ENCODE measurements at regions not wholly inside any gene's neighbourhood (a gene's known extent, or its start where the extent isn't known, plus 50 kb on each side); places are given as distances from the start of the nearest gene placed in this dataset.
"Not testable (repeated sequence)": the region's sequence is repeated elsewhere in the genome, so short reads cannot be mapped to it uniquely, and the experiment has no call there.

GRCh38 chr19:13652810-13653590, 111.3 kb upstream of the MRI1 start:
- ATAC-seq = no peak

DNA sequence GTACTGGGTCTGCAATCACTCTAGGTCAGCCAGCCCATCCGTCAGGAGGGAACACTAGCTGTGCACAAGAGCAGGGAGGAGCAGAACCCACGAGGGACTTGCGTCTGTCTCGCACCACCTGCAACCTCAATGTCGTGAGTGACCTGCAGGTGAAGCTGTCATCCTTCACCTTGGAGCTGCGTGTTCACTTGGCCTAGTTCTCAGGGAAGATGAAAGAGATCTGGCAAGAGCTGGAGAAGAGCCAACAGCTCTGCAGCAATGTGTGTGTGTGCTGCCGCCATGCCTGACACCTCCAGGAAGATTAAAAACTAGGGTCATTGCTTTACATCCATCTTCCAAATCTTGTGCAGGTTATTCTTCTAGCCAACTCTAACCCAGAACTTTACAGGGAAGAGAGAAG, 117.6 kb upstream of the MRI1 start:
- no peak for ATAC-seq

- no peak for ATAC-seq
Observed at GRCh38 chr19:13644645-13645044, 119.7 kb upstream of the MRI1 start.

DNA sequence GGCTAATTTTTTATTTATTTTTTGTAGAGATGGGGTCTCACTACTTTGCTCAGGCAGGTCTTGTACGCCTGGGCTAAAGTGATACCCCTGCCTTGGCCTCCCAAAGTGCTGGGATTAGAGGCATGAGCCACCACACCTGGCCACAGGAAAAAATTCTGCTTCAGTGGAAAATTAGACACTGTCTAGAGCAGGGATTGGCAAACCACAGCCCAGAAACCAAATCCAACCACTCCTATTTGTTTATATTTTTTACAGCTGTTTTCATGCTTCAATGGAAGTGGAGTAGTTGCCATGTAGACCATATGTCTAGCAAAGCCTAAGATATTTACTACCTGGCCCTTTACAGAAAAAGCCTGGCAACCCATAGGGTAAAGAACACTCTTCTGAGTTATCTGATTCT, 123.7 kb upstream of the MRI1 start:
- ATAC-seq = no peak

DNA sequence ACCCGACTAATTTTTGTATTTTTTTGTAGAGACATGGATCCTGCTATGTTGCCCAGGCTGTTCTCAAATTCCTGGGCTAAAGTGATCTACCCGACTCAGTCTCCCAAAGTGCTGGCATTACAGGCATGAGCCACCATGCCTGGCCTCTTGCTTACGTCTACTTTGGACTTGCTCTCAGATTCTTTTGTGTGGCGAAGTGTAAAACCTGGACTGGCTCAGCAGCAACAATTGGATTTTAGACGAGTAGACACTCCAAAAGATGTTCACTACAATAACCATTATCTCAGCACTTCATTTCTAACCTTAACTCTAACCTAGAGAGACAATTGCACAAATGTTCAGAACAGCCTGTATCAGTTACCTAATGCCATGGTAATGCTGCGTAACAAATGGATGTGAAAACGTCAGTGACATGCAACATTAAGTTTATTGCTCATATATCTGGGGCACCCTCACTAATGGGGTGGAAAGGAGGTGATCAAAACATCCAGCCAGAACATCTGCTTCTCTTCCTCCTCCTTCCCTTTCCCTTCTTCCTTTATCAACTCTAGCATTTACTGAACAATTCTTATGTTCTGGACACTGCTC, 124.9 kb upstream of the MRI1 start:
- ATAC-seq = no peak

DNA sequence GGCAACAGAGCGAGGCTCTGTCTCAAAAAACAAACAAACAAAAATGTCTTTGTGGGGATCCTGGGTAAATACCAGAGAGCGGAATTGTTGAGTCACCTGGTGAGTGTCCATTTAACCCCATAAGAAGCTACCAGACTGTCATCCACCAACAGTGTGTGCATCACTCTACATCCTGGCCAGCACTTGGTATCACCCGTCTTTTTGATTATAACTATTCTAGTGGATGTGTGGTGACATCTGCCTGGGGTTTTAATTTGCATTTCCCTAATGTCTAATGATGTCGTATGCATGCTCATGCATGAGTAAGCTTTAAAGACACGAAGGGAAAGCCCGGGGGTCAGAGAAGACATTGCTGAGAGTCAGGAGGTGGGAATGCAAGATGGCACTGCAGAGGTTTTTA, 126.7 kb upstream of the MRI1 start:
- no peak for ATAC-seq

- no peak for ATAC-seq
Observed at GRCh38 chr19:13634658-13635057, 128.4 kb upstream of the CACNA1A start.

DNA sequence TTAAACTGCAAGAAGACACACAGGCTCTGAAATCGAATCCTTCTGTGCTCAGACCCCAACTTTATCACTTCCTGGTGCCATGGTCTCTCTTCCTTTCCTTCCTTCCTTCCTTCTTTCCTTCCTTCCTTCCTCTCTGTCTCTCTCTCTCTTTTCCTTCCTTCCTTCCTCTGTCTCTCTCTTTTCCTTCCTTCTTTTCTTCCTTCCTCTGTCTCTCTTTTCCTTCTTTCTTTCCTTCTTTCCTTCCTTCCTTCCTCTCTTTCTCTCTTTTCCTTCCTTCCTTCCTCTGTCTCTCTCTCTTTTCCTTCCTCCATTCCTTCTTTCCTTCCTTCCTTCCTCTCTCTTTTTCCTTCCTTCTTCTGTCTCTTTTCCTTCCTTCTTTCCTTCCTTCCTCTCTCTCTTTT, 127.2 kb upstream of the CACNA1A start:
- ATAC-seq = no peak

GRCh38 chr19:13633109-13633508, 126.8 kb upstream of the CACNA1A start:
- ATAC-seq = no peak

DNA sequence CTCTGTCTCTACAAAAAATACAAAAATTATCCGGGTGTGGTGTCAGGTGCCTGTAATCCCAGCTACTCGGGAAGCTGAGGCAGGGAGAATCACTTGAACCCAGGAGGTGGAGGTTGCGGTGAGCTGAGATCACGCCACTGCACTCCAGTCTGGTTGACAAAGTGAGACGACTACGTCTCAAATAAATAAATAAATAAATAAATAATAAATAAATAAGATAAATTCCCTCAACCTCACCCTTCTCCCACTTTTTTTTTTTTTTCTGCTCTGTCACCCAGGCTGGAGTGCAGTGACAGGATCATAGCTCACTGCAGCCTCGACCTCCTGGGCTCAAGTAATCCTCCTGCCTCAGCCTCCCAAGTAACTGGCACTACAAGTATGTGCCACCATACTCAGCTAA, 125.9 kb upstream of the CACNA1A start:
- not testable (repeated sequence) for ATAC-seq

- peak; percentile 50 for ATAC-seq
Observed at GRCh38 chr19:13629687-13630357, 123.5 kb upstream of the CACNA1A start.

DNA sequence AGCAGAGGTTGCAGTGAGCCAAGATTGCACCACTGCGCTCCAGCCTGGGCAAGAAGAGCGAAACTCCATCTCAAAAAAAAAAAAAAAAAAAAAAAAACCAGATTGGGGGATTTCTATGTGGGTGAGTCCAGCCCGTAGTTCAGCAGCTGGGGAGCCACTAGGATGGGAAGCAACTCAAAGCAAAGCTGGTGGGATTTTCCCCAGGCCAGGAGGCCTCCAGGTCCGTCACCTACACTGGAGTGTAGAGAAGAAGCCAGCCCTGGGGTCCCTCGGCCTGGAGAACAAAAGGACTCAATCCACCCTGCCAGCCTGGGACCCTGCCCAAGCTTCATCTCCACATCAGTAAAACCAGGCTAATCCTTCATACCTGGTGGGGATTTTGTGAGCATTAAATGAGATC, 121.3 kb upstream of the CACNA1A start:
- ATAC-seq = no peak

DNA sequence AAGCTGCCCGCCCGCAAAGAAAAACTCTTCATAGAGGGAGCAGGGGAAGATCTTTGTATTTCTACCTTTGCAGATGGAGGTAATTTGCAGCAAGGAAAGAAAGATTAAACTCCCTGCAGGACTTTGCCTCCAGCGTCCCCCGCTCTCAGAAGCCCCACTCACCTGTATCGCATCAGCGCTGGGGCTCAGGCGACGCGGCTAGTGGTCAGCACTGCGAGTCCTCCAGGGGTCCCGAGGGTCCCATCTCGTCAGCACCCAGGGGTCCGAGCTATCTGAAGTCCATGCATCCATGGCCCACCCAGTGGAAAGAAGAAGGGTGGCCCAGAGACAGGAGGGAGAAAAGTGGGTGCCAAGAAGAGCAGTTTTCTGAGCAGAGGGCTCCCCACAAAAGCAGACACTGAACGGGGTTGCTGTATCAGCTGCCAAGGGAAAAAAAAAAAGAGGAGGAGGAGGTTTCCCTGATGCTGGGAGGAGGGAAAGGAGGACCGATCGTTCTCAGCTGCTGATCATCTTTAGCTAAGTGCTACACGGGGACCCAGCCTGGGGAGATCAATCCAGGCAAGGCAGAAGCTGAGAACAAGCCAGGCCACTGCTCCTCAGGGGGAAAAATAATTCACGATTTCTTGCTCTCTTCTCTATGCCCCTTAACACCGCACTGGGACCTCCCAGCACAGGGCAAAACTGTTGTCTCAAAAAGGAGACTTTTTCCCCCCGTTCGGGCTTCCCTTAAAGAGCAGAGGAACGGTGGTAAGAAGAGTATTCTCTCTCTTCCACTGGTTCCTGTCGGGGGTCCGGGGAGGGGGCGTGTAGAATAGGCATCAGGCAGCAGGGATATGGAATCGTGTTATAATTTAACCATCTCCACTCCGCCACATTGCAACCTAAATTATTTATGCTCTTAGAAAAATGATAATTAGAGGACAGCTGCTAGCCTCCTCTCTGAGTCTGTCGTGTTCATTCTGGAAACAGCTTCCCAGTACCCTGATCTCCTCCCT, 117.7 kb upstream of the CACNA1A start:
- no peak for ATAC-seq

DNA sequence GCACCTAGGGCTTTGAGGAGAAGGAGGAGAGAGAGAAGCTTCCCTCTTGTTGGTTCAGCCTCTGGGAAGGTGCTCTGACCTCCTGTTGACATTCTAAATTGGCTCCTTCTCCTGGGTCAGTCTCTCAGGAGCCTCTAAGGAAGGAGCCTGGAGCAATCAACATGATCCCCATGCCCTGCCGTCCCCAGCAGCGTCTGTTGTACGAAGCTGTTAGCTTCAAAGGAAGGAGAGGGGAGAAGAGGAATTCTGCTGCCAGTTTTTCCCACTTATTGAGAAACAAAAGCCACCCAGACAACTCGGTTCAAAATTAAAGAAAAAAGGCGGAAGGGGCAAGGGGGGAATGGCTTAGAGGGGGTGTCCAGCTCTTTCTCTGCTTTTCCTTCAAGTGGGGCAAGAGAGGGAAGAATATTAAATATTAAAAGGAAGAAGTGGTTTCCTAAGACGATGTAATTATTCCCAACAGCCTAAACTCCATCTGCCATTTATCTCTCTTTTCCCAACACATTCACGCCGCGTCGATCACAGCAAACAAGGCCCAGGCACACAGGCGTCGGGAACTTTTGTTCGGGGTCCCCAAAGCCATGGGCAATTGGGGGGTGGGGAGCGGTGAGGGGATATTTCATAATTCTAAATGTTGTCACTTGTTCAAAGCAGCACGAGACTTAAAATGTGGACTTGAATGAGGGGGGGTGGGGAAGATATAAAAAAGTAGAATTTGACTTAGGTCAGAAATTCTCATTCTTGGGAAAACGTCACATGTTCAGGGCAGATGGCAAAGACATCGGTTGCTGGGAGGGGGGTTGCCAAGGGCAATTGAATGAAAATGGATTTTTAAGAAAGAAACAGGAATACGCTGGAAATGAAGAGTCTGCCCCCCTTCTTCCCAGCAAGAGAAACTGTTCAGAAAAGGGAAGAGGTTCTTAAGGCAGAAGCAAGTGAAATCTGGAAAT, 116.8 kb upstream of the CACNA1A start:
- no peak for ATAC-seq

- ATAC-seq = peak; percentile 97
Observed at GRCh38 chr19:13621413-13621812, 115.1 kb upstream of the CACNA1A start.

DNA sequence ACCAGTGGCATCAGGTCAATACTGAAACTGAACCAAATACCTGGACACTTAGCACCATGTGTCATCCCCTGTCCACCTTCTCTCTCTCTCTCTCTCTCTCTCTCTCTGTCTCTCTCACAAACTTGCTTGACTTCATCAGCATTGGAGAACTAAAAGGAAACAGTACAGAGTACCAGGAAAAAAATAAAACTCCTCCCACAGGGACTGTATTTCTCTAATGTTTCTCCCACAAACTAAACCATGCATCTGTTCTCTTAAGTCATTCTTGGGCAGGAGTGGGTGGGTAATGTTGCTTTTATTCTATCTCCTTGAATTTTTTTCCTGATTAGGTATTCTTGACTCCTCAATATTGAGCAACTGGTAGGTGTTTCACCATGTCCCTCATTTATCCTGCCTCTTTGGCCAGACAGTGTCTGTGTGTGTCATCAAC, 112.9 kb upstream of the CACNA1A start:
- ATAC-seq = no peak

DNA sequence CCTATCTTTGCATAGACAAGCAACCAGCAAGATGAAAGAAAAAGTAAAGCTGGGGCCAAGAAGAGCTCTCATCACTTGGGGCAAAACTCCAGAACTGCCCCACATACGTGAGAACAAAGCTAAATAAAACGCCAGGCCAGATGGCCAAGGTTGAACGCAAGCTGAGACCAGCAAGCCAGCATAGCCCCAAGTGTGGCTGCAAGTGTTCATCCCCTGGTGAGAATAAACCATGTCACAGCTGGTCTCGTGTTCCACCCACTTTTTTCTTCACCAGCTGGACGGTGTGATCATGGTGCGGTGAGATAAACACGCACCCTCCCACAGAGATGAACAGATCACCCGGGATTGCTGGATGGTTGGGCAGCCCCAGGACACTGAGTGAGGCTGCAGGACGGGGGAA, 109.6 kb upstream of the CACNA1A start:
- ATAC-seq = no peak

- ATAC-seq = no peak
Observed at GRCh38 chr19:13613447-13613846, 107.2 kb upstream of the CACNA1A start.

- ATAC-seq = no peak
Observed at GRCh38 chr19:13611596-13611995, 105.3 kb upstream of the CACNA1A start.

DNA sequence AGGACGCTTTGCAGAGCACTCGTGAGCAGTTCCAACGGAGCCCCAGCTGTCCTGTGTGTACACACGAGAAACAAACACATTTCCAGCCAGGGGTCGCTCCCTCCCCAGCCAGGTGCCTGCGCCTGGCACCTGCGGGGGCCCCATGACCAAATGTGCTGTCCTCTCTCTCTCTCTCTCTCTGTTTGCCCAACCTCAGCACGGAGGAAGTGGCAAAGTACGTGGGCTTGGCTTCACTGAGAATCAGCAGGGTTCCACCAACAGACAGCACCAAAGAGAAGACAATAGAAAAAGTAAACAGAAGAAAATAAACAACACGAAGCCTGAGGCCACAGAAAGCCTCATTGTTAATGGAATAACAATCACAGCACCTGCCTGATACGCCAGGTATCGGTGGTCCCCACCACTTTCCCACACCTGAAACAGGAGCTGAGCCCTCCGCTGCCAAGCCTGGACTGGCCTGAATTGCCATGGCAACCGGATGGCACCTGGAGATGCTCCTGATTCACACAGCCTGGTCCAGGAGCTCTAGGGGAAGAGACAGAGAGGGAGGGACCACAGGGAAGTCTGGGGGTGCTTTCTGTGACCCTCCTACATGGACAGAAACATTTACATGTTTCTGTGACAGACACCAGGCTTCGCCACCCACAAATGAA, 103.9 kb upstream of the CACNA1A start:
- ATAC-seq = no peak

- no peak for ATAC-seq
Observed at GRCh38 chr19:13606156-13606555, 99.9 kb upstream of the CACNA1A start.
